ENCODE measurements at regions not wholly inside any gene's neighbourhood (a gene's known extent, or its start where the extent isn't known, plus 50 kb on each side); places are given as distances from the start of the nearest gene placed in this dataset.

DNA sequence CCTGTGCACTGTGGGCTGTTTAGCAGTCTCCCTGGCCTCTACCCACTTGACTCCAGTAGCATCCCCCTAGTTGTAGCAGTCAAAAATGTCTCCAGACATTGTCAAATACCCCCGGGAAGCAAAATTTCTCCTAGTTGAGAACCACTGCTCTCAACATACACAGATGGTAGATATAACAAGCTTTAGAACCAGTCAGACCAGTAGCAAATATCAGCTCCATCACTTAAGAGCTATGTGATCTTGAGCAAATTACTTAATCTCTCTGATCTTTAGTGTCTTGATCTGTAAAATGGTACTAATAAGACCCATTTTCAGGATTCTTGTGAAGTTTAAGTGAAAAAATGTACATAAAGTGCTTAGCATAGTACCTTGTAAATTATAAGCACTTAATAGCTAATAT lies 96.2 kb downstream of the DUSP6 start:
- no peak for DNase-seq

DNA sequence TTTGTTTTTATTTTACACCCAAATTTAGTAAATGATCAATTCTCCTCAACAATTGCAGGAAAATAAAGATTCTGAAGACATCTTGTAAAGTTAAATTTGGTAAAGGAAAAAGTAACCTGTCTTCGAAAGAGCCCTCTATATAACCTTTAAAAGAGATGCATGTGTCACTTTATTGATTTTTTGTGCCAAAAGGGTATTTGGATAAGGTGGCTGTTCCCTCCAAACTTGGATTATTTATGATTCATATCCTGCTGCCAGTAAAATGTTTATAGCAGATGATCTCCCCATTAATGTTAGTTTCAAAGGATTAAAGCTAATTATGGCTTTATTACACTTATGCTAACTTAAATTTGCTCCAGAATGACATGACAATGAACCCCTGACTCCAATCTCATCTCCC lies 98.8 kb downstream of the DUSP6 start:
- DNase-seq: no peak

DNA sequence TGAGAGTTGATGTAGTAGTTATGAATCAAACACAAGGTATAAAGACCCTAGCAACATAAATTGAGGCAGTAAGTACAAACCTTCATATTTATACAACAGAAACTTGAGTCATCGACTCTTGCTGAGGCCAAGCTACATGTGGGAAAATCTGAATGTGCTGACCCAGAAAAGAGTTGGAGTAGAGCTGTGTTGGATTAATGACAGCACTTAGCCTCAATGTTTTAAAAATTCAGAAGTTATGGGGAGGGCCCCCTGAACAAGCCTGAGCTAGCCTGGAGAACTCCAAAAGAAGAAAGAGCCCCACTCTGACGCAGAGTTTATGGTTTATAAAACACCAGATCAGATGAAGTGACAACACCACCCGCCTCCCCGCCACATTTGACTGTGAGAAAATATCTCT lies 100.0 kb downstream of the DUSP6 start:
- no peak for DNase-seq

DNA sequence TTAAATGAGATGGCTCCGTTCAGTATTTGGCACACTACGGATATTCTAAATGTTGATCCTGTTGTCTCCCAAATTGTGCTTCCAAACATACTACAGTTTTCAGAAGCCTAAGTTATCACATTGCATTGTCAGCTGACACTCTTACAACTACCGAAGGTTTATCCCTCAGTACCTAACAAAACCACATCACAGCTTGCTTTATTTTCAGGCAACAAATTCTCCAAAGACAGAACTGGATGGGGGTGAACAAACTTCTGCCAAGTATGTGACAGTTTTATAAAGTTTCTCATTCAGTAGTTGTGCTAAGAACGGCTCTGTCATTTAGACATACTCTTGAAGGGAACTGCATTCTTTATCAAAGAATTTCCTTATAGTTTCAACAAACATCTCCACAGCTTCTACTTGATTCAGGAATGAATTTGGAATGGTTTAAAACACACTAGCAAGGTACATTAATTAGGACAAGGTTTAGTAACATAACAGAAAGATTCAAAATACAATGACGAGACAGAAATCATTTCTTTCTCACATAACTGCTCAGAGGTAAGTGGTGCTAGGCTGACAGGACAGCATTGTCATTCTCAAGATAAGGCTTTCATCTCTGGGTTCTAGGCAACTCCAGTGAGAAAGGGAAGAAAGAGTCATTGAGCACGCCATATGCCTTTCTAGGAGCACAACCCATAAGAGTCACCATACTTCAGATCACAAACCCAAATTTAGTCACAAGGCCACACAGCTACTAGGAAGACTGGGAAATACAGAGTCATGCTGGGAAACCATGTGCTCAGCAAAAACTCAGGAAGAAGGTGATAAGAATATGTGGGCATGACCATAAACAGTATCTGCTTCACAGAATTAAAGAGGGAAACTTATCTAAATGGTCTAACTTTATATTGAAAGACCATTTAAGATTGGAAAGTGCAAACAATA lies 100.7 kb downstream of the DUSP6 start:
- no peak for DNase-seq

DNA sequence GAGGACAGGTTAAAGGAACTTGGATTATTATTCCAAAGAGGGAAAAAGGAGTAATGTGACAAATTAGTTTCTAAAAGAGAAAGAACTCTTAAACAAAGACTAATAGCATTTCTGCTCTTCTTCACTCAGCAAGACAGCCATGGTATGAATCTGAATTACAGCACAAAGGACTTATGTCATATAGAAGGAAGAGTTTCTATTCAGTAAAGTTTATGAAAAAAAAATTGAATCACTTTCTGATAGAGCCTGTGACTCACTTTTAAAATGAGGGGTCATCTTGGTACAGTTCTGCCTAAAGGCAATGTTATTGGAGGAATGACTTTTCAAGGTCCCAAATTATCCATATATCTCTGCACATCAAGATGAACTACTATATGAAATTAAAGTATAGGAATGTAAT lies 101.7 kb downstream of the DUSP6 start:
- DNase-seq: no peak

DNA sequence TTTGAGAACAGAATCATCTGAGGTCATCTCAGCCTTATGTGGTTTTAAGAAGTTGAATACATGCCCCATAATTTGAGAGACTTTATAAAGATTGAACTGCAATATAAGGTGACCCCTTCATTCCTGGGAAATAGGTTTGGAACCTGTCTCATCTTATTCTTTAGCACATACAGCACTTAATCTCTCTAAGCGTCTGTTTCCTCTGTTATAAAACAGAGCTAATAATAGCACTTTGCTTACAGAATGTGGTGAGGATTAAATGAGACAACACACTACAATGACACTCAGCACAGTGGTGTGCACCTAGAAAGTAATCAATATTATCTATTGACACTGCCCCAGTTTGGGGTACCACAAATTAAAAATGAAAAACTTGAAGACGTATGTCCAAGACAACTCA lies 102.1 kb downstream of the DUSP6 start:
- no peak for DNase-seq

DNA sequence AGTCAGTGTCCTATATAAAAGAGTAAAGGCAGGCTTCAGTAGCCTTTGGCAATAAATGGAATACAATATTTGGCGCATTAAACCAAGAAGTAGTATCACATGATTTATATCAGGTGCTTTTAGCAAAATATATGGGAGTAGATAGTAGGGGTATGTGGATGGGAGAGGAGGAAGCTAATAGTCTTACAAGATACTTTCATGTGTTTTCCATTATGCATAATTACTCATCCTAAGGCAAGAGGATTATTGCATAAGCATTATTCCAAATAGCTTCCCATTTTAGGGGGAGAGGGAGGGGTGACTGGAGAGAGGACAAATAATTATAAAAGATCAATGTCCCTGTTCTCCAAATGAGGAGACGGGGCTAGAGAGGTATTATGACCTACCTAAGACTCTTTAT lies 104.3 kb downstream of the DUSP6 start:
- DNase-seq: no peak

DNA sequence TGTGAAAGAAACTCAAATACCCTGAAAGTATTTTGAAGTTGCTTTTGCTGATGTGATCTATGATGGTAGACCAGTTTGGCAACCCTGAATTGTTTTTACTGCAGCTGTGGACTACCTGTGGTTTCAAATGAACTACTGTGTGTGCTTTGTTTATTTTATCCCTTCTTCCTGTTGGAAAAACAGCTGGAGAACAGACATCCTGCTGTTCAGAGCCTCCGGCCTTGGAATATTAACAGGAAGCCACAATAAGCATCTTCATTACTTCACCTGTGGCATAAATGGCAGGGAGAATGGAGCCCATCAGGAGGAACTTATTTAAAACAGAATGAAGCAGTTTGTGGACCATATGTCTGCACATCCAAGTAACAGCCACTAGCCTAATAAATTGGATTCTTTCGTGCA lies 104.8 kb downstream of the DUSP6 start:
- no peak for DNase-seq

DNA sequence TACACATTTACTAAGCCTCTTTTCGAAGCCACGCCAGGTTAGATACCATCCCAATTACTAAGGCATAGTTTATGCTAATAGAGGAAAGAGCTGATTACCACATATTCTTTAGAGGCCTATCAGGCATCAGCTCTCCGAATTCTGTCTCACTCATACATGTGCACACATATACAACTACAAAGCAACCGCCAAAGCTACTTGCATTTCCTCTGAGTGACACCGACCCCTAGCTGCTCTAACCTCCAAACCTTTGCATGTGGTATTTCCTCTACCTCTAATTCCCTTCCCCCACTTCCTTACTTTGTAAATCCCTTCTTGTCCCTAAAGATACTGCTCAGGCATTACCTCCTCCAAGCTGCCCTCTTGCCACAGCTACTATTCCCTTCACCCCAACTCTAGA lies 107.2 kb downstream of the DUSP6 start:
- no peak for DNase-seq

DNA sequence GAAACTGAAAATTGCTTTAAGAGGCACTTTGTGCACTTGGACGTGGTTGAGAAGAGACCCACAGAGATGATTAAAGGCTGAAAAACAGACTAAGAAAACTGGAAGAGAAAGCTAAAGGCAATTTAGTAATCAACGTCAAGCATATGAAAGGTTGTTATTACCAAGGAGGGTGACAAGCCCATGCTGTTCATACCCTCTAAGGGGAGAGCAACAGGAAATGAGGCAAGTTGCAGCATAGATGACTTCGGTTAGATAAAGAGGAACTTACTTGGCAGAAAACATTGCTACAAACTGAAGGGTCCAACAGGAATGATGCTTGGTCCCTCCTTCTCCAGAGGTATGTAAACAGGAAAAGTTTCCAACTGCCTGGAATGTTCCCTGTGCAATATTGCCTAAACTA lies 107.8 kb downstream of the DUSP6 start:
- DNase-seq: no peak

DNA sequence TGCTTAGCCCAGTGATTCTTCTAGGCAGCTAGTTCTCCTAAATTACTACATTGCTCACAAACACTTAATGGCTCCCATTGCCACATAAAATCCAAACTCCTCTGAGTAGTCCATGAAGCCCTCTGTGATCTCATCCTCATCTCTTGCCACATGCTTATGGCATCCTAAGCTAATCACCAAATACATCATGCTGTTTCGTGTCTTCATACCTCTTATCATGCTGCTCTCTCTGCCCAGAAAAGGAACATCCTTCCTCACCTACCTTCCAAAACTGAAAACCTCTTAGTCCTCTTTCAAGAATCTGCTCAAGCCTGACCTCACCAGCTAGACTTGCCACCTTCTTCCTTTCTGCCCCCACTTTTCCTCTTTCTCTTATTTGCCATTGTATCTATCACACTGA lies 108.5 kb downstream of the DUSP6 start:
- no peak for DNase-seq

DNA sequence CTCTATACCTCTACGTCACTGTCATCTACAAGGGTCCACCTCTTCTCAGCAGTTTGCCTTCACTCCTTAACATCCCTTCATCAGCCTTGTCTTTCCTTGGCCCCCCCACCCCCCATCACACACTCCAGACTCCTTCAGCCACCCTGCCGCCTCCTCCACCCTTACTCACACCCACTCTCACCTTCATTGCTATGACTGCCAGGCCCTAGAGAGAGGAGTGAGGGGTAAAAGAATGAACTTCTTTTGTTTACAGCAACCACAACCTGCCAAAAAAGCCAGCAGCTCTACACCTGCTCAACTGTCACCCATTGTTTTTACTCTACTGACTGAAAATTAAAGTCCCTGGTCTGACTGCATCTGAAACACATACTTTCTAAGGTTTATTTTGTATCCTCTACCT lies 112.8 kb downstream of the DUSP6 start:
- no peak for DNase-seq

DNA sequence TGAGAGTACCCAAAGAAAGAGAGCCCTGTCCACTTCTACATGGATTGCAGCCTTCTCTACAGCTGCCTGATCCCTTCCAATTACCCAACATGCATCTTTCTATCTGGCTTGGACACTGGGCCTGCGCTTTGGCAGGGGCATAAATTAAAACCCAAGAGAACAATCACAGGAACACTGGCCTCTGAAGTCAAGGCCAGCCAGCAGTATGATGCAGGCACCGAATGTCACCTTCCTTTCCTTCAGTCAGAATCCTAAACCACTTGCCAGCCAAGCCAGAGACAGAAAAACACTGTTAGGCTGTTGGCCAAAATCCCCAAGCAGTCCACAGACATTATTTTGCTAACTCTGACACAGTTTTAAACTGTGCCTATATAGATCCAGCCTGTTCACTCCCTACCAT lies 113.7 kb downstream of the DUSP6 start:
- no peak for DNase-seq

DNA sequence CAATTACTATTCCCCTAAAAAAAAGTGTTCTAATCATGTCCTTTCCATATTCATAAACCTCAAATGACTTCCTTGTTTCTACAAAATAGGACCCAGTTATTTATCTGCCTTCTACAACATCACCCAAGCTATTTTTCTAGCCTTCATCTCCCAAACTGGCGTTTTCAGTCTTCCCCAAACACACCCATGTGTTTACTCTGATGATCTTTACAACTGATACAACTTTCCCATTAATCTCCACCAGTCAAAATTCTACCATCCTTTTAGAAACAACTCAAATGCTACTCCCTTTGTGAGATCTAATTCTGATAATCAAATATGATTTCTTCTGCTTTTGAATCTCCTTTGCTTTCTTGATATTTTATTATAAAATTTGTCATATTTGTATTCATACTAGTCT lies 114.5 kb downstream of the DUSP6 start:
- DNase-seq: no peak

DNA sequence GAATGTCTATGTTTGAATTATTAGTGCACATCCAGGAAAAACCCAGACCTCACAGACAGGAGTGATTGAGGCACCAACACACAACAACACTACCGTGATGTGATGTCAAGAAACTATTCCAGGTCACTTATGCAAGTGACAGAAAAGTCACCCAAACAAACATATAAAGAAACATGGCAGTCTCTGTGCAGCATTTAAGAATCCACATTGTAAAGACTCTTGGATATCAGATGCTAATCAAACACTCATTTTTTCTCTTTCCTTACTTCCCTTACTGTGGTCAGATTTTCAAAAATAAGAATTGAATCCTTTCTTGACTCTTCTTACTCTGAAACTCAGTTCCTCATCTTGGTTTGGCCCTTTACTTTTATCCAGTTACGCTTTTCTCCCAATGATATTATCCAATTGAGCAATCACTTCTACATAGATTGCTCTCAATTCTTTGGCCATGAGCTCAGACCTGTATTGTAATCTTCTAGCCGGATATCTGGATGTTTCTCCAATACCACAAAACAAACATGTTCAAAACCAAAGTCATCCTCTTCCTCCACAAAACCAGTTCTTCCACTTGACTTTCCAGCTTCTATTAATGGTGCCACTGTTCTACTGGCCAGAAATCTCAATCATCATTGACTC lies 115.4 kb downstream of the DUSP6 start:
- no peak for DNase-seq

DNA sequence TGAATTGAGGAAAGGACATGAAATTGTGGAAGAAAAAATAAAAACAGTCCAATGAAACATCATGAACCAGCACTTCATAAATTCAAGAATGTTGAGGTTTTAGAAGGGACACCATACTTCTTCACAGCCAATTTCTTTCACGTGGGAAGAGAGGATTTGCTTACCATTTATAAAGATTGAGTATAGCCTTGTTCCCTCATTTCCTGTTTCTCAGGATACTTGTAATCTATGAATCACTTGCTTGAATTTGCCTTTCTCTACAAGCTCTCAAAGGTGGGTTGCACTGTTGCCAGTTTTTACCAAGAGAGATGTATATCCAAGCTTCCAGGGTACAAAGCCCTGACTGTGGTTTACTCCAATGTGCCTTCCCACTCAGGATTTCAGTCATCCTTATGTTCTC lies 116.1 kb downstream of the DUSP6 start:
- DNase-seq: no peak

DNA sequence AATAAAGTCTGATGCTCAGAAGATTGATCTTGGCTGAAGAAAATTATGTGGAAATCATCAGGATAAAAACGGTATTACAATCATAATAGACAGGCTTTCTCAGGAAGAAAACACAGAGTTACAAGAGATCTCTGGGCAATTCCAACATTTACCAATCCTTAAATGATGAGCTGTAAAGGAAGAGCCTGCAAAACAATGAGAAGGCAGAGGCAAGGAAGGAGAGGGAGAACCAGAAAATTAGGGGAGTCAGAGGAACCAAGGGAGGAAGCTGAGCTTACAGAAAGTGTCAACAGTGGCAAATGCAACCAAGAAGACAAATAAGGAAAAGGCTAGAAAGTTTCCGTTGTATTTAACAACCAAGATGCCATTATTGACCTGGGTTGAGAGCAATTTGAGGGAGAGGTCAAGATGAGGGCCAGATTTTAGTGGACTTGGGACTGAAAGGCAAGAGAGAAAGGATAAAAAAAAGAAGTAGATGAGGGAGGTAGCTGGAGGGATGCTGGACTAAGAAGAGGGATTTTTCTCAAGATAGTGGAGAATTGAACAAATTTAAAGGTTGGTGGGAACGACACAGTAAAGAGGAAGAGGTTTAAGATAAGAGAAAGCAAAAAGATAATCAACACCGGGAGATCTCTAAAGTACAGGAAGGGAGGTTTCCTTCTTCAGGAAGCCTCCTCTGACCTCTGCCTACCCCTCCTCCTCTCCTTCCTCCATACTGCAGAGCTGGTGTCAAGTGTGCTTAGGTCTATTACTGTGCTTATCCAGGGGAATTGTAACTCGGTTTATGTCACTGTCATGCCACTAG lies 116.9 kb downstream of the DUSP6 start:
- DNase-seq: no peak

DNA sequence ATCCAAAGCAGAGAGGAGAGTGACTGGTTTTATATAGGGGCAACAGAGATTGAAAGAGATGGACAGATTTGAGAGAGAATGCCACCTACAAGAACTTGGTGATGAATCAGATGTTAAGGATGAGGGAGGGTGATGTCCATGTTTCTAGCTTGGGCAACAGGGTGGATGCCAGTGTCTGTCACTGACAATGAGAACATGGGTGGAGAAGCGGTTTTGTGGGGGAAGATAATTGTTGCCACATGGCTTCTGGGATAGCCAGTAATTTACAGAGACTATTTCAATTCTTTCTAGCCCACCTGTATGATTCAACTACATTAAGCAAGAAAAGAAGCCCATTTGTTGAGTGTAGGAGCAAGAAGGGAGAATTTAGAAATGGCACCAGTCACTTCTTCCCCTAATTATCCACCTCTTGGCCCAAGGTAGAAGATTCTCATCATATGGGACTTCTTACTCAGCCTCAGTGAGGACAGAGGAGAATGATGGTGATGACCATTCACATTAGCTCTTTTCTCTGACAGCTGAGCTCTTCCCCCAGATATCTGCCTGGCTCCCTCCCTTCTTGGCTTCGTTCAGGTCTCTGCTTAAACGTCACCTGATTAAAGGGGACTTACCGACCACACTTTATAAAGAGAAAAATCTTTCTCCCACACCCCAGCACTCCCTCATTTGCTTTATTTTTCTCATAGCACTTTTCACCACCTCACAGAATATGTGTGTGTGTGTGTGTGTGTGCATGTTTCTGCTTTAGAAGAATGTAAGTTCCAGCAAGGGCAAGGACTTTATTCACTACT lies 117.8 kb downstream of the DUSP6 start:
- DNase-seq: no peak

DNA sequence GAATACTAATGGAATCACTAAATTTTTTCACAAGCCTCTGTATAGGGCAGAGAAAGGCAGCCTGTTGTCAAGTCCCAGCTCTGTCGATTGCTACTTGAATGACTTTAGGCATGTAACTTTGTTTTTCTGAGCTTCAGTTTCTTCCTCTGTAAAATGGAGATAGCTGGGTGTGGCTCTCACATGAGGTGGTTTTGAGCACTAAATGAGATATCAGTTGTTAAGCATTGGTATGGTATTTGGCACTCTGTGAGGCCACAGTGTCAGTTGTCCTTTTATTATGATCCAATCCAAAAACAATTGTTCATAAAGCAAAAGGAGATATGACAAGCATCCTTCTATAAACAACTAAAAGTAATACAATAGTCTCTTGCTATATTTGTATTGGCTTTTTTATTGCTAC lies 120.6 kb downstream of the DUSP6 start:
- DNase-seq: no peak

DNA sequence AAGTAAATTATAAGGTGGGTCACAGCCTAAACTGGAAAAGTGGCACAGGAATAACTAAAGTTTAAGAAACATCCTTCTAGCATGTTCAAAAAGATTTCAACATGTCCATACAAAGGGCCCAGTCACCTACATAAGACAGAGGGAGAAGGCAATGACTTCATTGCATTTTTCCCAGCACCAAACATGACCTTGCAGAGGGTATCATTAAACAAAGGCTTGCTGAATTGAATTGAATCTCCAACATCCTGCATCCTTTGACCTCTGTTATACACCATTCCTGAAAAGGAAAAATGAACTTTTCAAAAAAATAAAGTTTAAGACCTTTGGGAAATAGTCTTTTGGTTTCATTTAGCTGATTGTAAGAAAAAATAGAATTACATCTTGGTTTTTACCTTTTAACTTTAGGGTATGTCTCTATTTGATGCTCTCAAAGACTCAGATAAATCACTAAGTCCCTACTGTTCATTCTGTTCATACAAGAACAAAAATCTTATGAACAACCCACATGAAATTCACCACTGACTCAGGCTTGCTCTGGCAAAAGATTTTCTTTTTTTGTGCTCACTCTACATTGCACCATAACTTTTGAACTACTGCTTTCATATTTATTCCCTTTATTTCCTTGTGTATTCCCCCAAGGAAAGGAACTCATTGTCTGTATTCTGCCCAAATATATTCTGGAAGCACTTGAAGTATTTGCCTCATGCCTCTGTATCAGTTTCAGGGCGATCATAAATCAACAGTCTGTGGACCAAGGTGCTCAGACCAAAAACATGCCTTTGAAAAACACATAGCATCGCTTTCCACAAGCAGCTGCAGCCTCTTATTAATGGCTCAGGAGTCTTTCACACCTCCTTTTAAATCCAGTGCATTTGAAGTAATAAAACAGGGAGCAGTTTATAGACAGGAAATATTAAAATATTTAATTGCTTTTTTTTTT lies 121.7 kb downstream of the DUSP6 start:
- no peak for DNase-seq

DNA sequence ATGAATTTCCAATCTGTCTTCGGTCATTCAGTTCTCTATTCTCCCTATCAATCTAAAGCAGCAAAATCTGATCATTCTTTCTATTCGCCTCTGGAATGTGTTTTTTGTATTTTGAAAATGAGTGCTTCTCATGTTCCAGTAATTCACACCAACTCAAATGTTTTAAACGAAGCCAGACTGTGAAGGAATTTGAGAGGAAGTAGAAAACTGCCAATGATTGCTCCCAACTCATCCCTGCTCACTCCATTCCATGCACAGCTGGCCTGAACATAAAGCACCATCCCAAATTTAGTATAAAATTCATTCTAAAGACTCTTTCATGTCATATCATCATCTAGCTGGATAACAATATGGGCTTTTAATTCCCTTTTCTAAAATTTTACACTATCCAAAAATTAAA lies 123.8 kb downstream of the DUSP6 start:
- no peak for DNase-seq
